NCI-H510A (cell line): ENCODE measurements at regions not wholly inside any gene's neighbourhood (a gene's known extent, or its start where the extent isn't known, plus 50 kb on each side); places are given as distances from the start of the nearest gene placed in this dataset.
"Not testable (repeated sequence)": the region's sequence is repeated elsewhere in the genome, so short reads cannot be mapped to it uniquely, and the experiment has no call there.

Source experiments
- DNase-seq: peaks from one replicate; lab custom pipeline; 2025; lab: John Stamatoyannopoulos, UW

DNA sequence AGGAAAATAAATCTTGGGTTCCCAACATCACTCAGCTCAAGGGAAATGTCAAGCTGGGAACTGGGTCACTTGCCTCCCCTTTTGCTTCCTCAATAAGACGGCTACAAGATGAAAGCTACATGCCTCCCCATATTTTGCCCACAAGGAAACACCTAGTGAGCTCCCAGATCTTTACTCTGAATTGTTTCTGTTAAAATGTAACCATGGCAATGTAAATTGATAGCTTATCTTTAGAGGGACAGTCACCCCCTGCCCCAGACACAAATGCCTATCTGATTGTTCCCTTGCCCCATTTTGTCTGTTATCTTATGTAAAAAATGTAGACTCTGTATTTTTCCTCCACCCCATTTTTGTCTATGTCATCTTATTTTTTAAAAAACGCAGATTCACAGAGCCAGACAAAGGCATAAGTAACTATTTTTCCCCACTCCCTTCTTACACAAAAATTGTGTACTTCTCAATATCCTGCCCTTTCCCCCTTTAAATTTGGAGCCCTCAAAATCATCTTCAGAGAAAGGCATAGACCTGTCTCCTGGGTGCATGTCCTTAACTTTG, 288.7 kb upstream of the ERCC4 start:
- DNase-seq: no peak

DNA sequence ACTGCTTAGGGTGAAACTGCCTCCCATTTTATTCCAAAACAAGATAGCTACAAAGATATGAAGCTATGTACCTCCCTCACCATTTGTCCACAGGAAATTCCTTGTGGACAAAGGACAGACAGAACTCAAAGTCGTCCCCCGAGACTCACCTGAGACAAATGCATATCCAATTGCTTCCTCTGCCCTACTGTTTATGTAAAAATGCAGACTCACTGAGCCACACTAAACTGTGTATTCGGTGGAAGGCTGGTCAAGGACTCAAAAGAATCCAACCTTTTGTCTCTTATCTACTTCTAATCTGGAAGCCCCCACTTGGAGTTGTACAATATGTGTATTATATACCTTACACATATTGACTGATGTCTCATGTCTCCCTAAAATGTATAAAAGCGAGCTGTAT, 288.0 kb upstream of the ERCC4 start:
- DNase-seq: no peak

GRCh38 chr16:13632504-13632903, 287.4 kb upstream of the ERCC4 start:
- DNase-seq: not testable (repeated sequence)

DNA sequence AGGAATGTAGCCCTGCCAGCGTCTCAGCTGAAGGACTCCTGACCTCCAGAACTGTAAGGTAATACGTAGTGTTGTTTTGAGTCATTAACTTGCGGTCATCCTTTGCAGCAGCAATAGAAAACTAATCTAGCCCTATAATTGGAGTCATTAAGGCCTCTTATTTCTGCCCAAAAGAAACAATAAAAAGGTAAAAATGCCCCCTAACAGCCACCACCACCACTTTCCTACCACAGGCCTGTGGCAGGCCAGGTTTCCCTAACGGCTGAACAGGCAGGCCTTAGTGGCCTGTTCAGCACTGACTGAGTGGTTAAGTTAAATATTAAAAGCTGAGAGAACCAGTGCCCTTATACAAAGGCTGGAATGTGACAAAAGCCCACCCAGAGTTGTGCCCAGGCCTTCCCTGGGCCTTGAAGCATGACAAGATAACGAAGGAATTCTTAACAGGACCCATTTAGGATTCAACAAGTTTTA, 286.5 kb upstream of the ERCC4 start:
- no peak for DNase-seq

DNA sequence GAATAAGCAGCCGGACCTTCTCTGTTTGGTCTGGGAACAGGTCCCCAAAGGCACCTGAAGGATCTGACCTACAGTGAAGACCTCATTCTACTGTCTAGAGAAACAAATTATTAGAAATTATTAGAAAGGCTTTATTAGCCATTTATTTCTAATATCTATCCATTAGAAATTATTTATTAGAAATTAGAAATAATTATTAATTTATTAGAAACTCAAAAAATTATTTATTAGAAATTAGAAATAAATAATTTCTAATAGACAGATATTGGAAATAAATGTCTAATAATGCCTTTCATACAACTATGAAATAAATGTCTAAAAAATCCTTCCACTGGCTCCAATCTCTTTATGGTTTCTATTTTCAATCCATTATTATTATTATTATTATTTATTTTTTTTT, 285.7 kb upstream of the ERCC4 start:
- no peak for DNase-seq

DNA sequence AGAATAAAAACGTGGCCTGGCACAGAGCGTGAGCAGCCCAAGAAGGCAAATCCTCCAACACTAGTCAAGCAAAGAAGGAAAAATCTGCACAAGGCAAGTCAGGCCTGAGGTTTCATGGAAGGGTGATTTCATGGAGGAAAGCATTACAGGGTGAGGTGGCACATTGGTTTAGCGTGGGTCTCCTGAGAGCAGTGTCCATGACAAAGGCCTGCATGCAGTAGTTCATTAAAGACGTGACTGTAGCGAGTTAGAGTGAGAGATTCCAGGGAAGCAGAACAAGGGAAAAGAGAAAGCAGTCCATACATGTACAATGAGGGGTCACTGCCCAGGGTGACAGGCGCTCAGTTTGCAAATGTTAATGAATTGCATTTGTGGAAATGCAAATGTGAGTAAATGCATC, 285.0 kb upstream of the ERCC4 start:
- DNase-seq: no peak

GRCh38 chr16:13638218-13638617, 281.7 kb upstream of the ERCC4 start:
- no peak for DNase-seq

DNA sequence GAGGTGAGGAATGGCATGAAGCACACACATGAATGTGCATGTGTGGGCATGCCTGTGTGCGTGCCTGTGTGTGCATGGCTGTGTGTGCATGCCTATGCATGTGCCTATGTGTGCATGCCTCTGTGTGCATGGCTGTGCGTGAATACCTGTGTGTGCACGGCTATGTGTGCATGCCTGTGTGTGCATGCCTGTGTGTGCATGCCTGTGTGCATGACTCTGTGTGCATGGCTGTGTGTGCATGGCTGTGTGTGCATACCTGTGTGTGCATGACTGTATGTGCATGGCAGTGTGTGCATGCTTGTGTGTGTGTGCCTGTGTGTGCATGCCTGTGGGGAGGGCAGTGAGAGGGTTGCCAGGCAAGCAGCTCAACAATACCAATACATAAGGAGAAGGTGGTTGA, 276.5 kb upstream of the ERCC4 start:
- DNase-seq: no peak

GRCh38 chr16:13645601-13646245, 274.2 kb upstream of the ERCC4 start:
- DNase-seq: no peak

- DNase-seq: no peak
Measured at GRCh38 chr16:13660807-13661206, 259.1 kb upstream of the ERCC4 start.

DNA sequence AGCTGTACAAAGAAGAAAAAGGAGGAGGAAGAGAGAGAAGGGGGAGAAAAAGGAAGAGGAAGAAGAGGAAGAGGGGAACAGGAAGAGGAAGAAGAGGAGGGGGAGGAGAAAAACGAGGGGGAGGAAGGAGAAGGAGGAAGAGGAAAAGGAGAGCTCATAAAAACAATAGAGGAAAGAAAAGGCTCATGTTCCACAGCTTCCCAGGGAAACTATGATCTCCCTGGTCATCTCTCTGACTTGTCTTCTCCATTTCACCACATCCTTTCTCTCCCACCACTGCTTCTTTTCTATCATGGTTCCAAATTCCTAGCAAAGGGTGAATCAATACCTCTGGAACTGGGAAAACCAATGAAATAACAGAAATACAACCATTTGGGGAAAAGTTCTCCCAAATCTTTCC, 254.1 kb upstream of the ERCC4 start:
- no peak for DNase-seq

GRCh38 chr16:13672196-13672595, 247.8 kb upstream of the ERCC4 start:
- DNase-seq: no peak

DNA sequence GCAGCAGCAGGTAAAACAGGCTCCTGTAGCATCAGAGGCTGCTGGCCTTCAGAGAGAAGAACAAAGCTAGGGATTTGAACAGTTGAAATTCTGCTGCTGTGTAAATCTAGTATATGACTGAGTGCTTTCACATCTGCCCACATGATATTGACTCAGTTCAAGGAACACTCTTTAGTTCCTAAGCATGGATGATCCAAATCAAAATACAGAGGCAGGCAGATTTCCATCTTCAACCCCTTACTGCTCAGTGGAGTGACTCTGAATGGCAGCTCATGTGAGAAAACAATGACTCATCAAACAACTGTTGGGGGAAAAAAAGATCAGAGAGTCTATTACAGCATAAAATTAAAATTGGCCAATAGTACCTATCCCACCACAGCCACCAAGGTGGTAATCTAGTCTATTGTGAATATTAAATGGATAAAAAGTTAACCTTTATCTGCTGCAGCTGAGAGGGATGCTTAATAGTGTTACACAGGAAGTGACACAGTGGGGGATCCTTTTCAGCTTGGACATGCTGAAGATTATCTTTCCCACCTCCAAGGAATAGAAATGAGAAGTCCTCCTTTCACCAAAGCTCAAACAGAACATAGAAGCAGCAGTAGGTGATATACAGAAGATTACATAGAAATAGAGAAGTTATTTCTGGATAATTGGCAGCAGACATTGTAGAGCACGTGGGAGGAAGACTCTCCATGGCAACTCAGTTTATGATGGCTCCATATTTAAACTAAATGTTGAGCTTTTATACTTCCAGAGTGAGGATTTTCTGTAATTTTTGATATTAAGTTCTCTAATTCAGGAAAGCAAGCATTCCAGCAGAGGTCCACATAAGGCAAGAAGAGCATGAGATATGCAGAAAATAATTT, 239.7 kb upstream of the ERCC4 start:
- DNase-seq: no peak

GRCh38 chr16:13684819-13685563, 235.0 kb upstream of the ERCC4 start:
- DNase-seq: no peak

GRCh38 chr16:13696017-13696416, 223.9 kb upstream of the ERCC4 start:
- no peak for DNase-seq

- no peak for DNase-seq
Measured at GRCh38 chr16:13697013-13697412, 222.9 kb upstream of the ERCC4 start.

- no peak for DNase-seq
Measured at GRCh38 chr16:13697568-13697967, 222.4 kb upstream of the ERCC4 start.

GRCh38 chr16:13702614-13703013, 217.3 kb upstream of the ERCC4 start:
- no peak for DNase-seq

DNA sequence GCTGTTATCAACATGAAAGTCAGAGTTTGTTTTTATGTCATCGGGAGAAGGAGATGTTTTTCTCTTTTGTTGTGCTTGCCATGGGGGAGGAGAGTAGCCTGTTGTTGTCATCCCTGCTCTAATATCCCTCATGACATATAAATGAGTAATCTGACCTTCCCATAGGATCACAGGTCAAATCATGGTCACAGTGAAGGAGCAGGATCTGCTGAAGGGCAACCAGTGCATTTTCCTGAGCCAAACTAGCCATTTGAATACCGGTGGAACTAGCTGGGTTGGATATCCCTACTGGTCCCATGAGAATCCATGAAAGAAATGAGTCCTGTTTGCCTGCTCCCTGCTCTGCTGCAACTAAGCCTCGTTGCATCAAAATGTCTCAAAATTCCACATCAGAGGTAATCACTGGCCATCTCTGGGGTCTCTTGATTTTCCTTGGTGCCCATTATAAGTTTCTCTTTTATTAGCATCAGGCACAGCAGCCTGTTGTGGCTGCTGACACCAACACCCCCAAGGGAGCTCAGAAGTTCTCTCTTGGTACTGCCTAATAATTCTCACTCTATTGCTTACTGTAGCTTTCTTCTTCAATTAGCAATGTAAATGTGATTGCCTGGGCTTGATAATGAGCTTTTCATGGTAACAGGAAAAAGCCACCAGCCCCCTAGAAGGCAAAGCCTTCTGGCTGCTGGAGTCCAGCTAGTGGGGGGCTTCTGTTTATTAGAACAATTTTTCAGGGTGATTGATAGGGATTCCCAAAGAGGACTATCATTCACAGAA, 211.4 kb upstream of the ERCC4 start:
- no peak for DNase-seq

GRCh38 chr16:13718748-13719147, 201.2 kb upstream of the ERCC4 start:
- DNase-seq: no peak

GRCh38 chr16:13727943-13728342, 192.0 kb upstream of the ERCC4 start:
- DNase-seq: no peak

DNA sequence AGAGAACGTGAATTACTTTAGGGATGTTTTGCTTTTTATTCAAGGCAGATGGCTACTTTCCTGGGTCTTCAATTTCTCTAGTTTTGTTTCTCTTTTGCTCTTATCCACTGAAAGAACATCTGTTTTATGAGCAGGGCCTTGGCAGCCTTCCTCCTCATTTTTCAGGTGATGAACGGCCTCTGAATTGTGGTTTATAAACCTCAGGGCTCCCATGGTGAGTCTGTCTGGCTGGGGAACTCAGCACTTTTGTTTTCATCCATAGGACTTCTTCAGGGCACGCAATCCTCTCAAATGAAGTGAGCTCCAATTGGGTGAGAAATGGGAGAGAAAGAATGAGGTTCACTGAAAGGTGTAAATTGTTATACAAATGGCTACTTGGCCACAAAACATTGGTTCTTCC, 186.4 kb upstream of the ERCC4 start:
- DNase-seq: no peak
